HFF-Myc (cell line): ENCODE measurements at regions not wholly inside any gene's neighbourhood (a gene's known extent, or its start where the extent isn't known, plus 50 kb on each side); places are given as distances from the start of the nearest gene placed in this dataset.

Source experiments
- DNase-seq: peaks from one replicate; pipeline ENCODE4 v3.0.0-alpha.2; 2011; ENCODE audit warnings: low read depth; ENCODE audit errors: extremely low read depth
- H3K4me3 ChIP-seq: replicated peaks from 2 replicates; pipeline ENCODE4 v1.5.1; 2011; ENCODE audit warnings: low read depth, mild to moderate bottlenecking, control low read depth, low read length
- CTCF ChIP-seq: IDR thresholded peaks from 2 replicates; pipeline ENCODE4 v1.5.1; 2012; ENCODE audit warnings: mild to moderate bottlenecking, low read depth, low read length, control low read depth; ENCODE audit errors: missing control alignments

- H3K4me3 ChIP-seq = no peak overlapping the region
- no peak for DNase-seq
- no peak for TF ChIP-seq CTCF
These were observed 133.3 kb upstream of the SLC24A5 start for GRCh38 chr15:47987461-47987860.

- TF ChIP-seq CTCF = peak; percentile 44
- H3K4me3 ChIP-seq = no peak overlapping the region
- DNase-seq = peak; percentile 43
These were observed 132.8 kb upstream of the SLC24A5 start for GRCh38 chr15:47987908-47988532.

GRCh38 chr15:47988564-47988963 lies 132.2 kb upstream of the SLC24A5 start:
- no peak overlapping the region for H3K4me3 ChIP-seq
- no peak for TF ChIP-seq CTCF
- DNase-seq = no peak

GRCh38 chr15:47990821-47991220 lies 130.0 kb upstream of the SLC24A5 start:
- no peak overlapping the region for H3K4me3 ChIP-seq
- DNase-seq = no peak
- TF ChIP-seq CTCF = no peak

GRCh38 chr15:47991357-47991756 lies 129.4 kb upstream of the SLC24A5 start:
- TF ChIP-seq CTCF = no peak
- no peak for DNase-seq
- H3K4me3 ChIP-seq = no peak overlapping the region

GRCh38 chr15:47993051-47993450 lies 127.7 kb upstream of the SLC24A5 start:
- no peak for DNase-seq
- no peak for TF ChIP-seq CTCF

More at GRCh38 chr15:47993051-47993450, 127.7 kb upstream of the SLC24A5 start:
- no peak overlapping the region for H3K4me3 ChIP-seq
